Activated naive CD8-positive, alpha-beta T cell treated with anti-CD3 and anti-CD28 coated beads, Interleukin-2, amount 50 U/mL, for 24 hours (primary cell): ENCODE measurements at regions not wholly inside any gene's neighbourhood (a gene's known extent, or its start where the extent isn't known, plus 50 kb on each side); places are given as distances from the start of the nearest gene placed in this dataset.

Source experiments
- ATAC-seq: fragments of 150-1000 bp; cut with Tn5 transposase; one replicate; pipeline ENCODE4 v1.10.0; 2021
- DNase-seq: peaks from one replicate; pipeline ENCODE4 v3.0.0; 2021
- H3K27ac Mint-ChIP-seq: one replicate; pipeline ENCODE4 v1.8.0; 2021; ENCODE audit warnings: mild to moderate bottlenecking, mixed read lengths
- H3K27me3 Mint-ChIP-seq: one replicate; pipeline ENCODE4 v1.8.0; 2021; ENCODE audit warnings: mixed read lengths
- H3K36me3 Mint-ChIP-seq: one replicate; pipeline ENCODE4 v1.8.0; 2021; ENCODE audit warnings: low read depth, mixed read lengths
- H3K4me1 Mint-ChIP-seq: one replicate; pipeline ENCODE4 v1.8.0; 2021; ENCODE audit warnings: mixed read lengths
- H3K4me3 Mint-ChIP-seq: one replicate; pipeline ENCODE4 v1.8.0; 2021; ENCODE audit warnings: mild to moderate bottlenecking, moderate library complexity, mixed read lengths
- H3K9me3 Mint-ChIP-seq: one replicate; pipeline ENCODE4 v1.8.0; 2021; ENCODE audit warnings: mixed read lengths

GRCh38 chr13:90532861-90533492, 814.5 kb upstream of the MIR17HG start:
- Mint-ChIP-seq H3K36me3 (no peaks in the 10 kb centered on the region), H3K27me3 (no peaks in the 10 kb centered on the region), H3K9me3 (no peaks in the 10 kb centered on the region), H3K4me1 (no peaks in the 10 kb centered on the region), H3K27ac (no peak overlapping the region), H3K4me3 (no peak overlapping the region)
- ATAC-seq (no peak), DNase-seq (no peak)

- H3K9me3 Mint-ChIP-seq = no peaks in the 10 kb centered on the region
- ATAC-seq (no peak), DNase-seq (no peak)
- H3K4me1 Mint-ChIP-seq = no peaks in the 10 kb centered on the region
- H3K27me3 Mint-ChIP-seq = no peaks in the 10 kb centered on the region
- no peak overlapping the region for H3K4me3 Mint-ChIP-seq
- H3K27ac Mint-ChIP-seq = no peak overlapping the region
- H3K36me3 Mint-ChIP-seq = no peaks in the 10 kb centered on the region
Measured at GRCh38 chr13:90533866-90534265, 813.6 kb upstream of the MIR17HG start.

- H3K36me3 Mint-ChIP-seq = no peaks in the 10 kb centered on the region
- H3K27me3 Mint-ChIP-seq = no peaks in the 10 kb centered on the region
- H3K4me3 Mint-ChIP-seq = no peak overlapping the region
- DNase-seq = no peak
- H3K4me1 Mint-ChIP-seq = no peaks in the 10 kb centered on the region
- no peak for ATAC-seq
- H3K27ac Mint-ChIP-seq = no peak overlapping the region
- H3K9me3 Mint-ChIP-seq = no peaks in the 10 kb centered on the region
Measured at GRCh38 chr13:90534617-90535370, 812.7 kb upstream of the MIR17HG start.

- DNase-seq = no peak
- H3K4me3 Mint-ChIP-seq = no peak overlapping the region
- H3K27me3 Mint-ChIP-seq = no peaks in the 10 kb centered on the region
- no peaks in the 10 kb centered on the region for H3K9me3 Mint-ChIP-seq
- H3K36me3 Mint-ChIP-seq = no peaks in the 10 kb centered on the region
- ATAC-seq = no peak
- no peak overlapping the region for H3K27ac Mint-ChIP-seq
- no peaks in the 10 kb centered on the region for H3K4me1 Mint-ChIP-seq
Measured at GRCh38 chr13:90535421-90535820, 812.1 kb upstream of the MIR17HG start.

- ATAC-seq = no peak
- no peaks in the 10 kb centered on the region for H3K36me3 Mint-ChIP-seq
- DNase-seq = no peak
- no peak overlapping the region for H3K4me3 Mint-ChIP-seq
- no peak overlapping the region for H3K27ac Mint-ChIP-seq
- no peaks in the 10 kb centered on the region for H3K4me1 Mint-ChIP-seq
- no peaks in the 10 kb centered on the region for H3K9me3 Mint-ChIP-seq
- no peaks in the 10 kb centered on the region for H3K27me3 Mint-ChIP-seq
Measured at GRCh38 chr13:90538063-90538462, 809.4 kb upstream of the MIR17HG start.

- no peaks in the 10 kb centered on the region for H3K4me1 Mint-ChIP-seq
- no peak overlapping the region for H3K4me3 Mint-ChIP-seq
- DNase-seq (no peak), ATAC-seq (no peak)
- H3K27me3 Mint-ChIP-seq = no peaks in the 10 kb centered on the region
- no peaks in the 10 kb centered on the region for H3K36me3 Mint-ChIP-seq
- H3K27ac Mint-ChIP-seq = no peak overlapping the region
- peaks cover 5% of the 10 kb centered on the region for H3K9me3 Mint-ChIP-seq
Measured at GRCh38 chr13:90541346-90541745, 806.1 kb upstream of the MIR17HG start.

GRCh38 chr13:90542959-90543505, 804.5 kb upstream of the MIR17HG start:
- no peaks in the 10 kb centered on the region for H3K4me1 Mint-ChIP-seq
- H3K27ac Mint-ChIP-seq = no peak overlapping the region

GRCh38 chr13:90545070-90545840, 802.2 kb upstream of the MIR17HG start:
- no peaks in the 10 kb centered on the region for H3K27me3 Mint-ChIP-seq
- no peaks in the 10 kb centered on the region for H3K36me3 Mint-ChIP-seq
- H3K4me1 Mint-ChIP-seq = no peaks in the 10 kb centered on the region
- ATAC-seq (no peak), DNase-seq (no peak)
- peaks cover 27% of the 10 kb centered on the region for H3K9me3 Mint-ChIP-seq
- H3K27ac Mint-ChIP-seq = no peak overlapping the region
- H3K4me3 Mint-ChIP-seq = no peak overlapping the region

More at GRCh38 chr13:90542959-90543505, 804.5 kb upstream of the MIR17HG start:
- ATAC-seq (no peak), DNase-seq (no peak)
- H3K9me3 Mint-ChIP-seq = peaks cover 14% of the 10 kb centered on the region
- H3K27me3 Mint-ChIP-seq = no peaks in the 10 kb centered on the region
- no peak overlapping the region for H3K4me3 Mint-ChIP-seq
- H3K36me3 Mint-ChIP-seq = no peaks in the 10 kb centered on the region

- peaks cover 27% of the 10 kb centered on the region for H3K9me3 Mint-ChIP-seq
Measured at GRCh38 chr13:90547272-90547790, 800.2 kb upstream of the MIR17HG start.

GRCh38 chr13:90551253-90551652, 796.2 kb upstream of the MIR17HG start:
- no peaks in the 10 kb centered on the region for H3K36me3 Mint-ChIP-seq
- no peak overlapping the region for H3K4me3 Mint-ChIP-seq
- no peaks in the 10 kb centered on the region for H3K4me1 Mint-ChIP-seq
- no peak overlapping the region for H3K27ac Mint-ChIP-seq
- H3K9me3 Mint-ChIP-seq = peaks cover 29% of the 10 kb centered on the region
- DNase-seq = no peak
- ATAC-seq = no peak
- no peaks in the 10 kb centered on the region for H3K27me3 Mint-ChIP-seq

More at GRCh38 chr13:90547272-90547790, 800.2 kb upstream of the MIR17HG start:
- no peaks in the 10 kb centered on the region for H3K27me3 Mint-ChIP-seq
- ATAC-seq = no peak
- no peaks in the 10 kb centered on the region for H3K36me3 Mint-ChIP-seq
- H3K4me3 Mint-ChIP-seq = no peak overlapping the region
- no peak for DNase-seq
- no peaks in the 10 kb centered on the region for H3K4me1 Mint-ChIP-seq
- no peak overlapping the region for H3K27ac Mint-ChIP-seq

- ATAC-seq (no peak), DNase-seq (no peak)
- H3K9me3 Mint-ChIP-seq = peaks cover 29% of the 10 kb centered on the region
- H3K36me3 Mint-ChIP-seq = no peaks in the 10 kb centered on the region
- no peak overlapping the region for H3K27ac Mint-ChIP-seq
- no peaks in the 10 kb centered on the region for H3K4me1 Mint-ChIP-seq
- no peak overlapping the region for H3K4me3 Mint-ChIP-seq
- no peaks in the 10 kb centered on the region for H3K27me3 Mint-ChIP-seq
Measured at GRCh38 chr13:90552702-90553101, 794.8 kb upstream of the MIR17HG start.

- DNase-seq (no peak), ATAC-seq (no peak)
- Mint-ChIP-seq H3K9me3 (peaks cover 25% of the 10 kb centered on the region), H3K4me3 (no peak overlapping the region), H3K36me3 (no peaks in the 10 kb centered on the region), H3K27ac (no peak overlapping the region), H3K27me3 (no peaks in the 10 kb centered on the region), H3K4me1 (no peaks in the 10 kb centered on the region)
Measured at GRCh38 chr13:90553159-90553558, 794.3 kb upstream of the MIR17HG start.

- Mint-ChIP-seq H3K4me1 (no peaks in the 10 kb centered on the region), H3K27me3 (no peaks in the 10 kb centered on the region), H3K9me3 (peaks cover 17% of the 10 kb centered on the region), H3K36me3 (no peaks in the 10 kb centered on the region), H3K27ac (no peak overlapping the region), H3K4me3 (no peak overlapping the region)
- DNase-seq = no peak
- no peak for ATAC-seq
Measured at GRCh38 chr13:90557626-90558025, 789.9 kb upstream of the MIR17HG start.

- Mint-ChIP-seq H3K27ac (no peak overlapping the region), H3K4me1 (no peaks in the 10 kb centered on the region), H3K4me3 (no peak overlapping the region), H3K36me3 (no peaks in the 10 kb centered on the region), H3K27me3 (no peaks in the 10 kb centered on the region), H3K9me3 (peaks cover 13% of the 10 kb centered on the region)
- DNase-seq = no peak
- no peak for ATAC-seq
Measured at GRCh38 chr13:90562443-90562842, 785.0 kb upstream of the MIR17HG start.
